GM18861 (cell line): ENCODE measurements at regions not wholly inside any gene's neighbourhood (a gene's known extent, or its start where the extent isn't known, plus 50 kb on each side); places are given as distances from the start of the nearest gene placed in this dataset.

Experiments
- ATAC-seq: cut with Tn5 transposase; IDR thresholded peaks from one replicate; pipeline ENCODE4 v1.9.1; 2021; ENCODE audit not compliant: unreplicated experiment

- ATAC-seq = no peak
These were observed 251.1 kb downstream of the IPMK start for GRCh38 chr10:58016614-58017013.

DNA sequence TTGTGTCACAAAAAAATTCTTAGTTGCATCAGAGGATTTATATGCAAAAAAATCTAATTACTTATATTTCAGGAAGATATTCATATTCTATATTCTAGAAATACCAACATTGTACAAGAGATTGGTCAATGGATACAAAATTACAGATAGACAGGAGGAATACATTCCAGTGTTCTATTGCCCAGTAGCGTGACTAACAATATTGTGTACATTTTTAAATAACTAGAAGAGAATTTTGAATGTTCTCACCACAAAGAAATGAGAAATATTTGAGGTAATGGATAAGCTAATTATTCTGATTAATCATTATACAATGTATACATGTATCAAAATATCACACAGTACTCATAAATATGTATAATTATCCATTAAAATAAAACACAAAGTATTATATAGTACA, 253.3 kb downstream of the IPMK start:
- ATAC-seq = no peak

- no peak for ATAC-seq
These were observed 254.3 kb downstream of the IPMK start for GRCh38 chr10:58013406-58013805.

- ATAC-seq = no peak
These were observed 257.5 kb downstream of the IPMK start for GRCh38 chr10:58010073-58010702.

GRCh38 chr10:58003945-58004344, 263.7 kb downstream of the IPMK start:
- ATAC-seq = no peak

DNA sequence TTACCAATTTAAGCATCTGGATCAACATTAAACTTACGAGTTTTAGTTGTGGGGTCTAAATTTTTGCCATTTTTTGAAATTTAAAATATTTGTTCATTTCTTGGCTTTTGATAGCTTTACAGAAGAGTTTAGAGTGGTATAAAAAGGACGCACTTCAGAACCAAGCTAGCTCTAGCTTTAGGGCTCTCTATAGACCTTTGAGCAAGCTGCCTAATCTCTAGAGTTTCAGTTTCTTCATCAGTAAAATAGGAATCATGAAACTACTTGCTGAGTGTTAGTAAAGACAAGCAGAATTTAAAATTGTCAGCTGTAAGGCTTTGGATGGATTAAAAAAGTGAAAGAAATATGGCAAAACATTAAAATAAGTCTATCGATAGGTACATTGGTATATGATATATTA, 266.5 kb downstream of the IPMK start:
- ATAC-seq = no peak

- ATAC-seq = no peak
These were observed 271.2 kb downstream of the IPMK start for GRCh38 chr10:57996536-57996935.

DNA sequence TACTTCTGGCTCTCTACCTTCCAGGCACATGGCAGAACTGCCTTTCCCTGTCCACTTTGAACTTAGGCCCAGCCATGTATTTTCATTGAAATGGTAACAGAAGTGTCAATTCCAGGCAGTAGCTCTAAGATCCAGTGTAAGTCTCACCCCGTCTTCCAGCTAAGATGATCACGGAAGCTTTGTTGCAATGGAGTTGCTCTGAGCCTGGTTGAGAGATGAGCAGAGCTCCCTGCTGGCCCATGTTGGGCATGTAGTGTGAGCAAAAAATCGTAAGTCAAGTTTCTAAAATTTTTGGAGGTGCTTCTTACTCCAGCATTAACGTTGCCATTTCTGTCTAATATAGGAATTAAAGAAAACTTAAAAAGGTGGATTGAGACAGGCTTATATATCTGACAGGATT, 274.4 kb downstream of the IPMK start:
- ATAC-seq = no peak

DNA sequence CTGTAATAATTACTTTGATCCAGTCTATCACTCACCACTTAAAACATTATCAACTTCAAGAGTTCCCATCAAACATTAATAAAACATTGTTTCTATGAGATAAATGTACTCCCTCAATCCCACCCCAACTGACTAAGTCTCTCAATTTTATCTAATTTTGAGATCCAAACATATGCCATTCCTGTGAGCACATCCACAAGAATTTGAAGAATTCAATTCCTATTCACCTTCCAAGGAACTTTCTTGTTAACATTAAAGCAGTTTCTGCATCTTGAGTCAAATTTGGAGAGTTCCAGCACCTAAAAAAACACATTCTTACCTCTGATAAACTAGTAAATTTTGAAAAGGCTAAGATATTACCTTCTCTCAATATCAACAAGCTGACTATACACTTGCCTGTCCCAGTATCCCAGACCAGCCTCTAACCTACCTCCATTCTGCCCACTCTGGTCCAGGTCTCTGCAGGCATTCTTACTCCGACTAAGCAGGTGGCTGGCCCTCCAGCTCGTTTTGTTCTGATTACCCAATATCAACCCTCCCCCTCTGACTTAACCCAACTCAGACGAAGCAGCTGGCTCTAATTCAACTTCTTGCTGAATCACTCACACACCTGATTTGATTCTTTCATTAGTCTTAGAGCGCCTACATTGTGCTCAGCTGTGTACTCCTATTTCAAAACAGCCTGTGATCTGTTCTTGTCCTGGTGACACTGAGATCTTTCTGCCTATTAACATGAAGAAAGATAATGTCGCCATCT, 275.2 kb downstream of the IPMK start:
- no peak for ATAC-seq

- ATAC-seq = no peak
These were observed 278.7 kb downstream of the IPMK start for GRCh38 chr10:57988964-57989363.

GRCh38 chr10:57987055-57987721, 280.5 kb downstream of the IPMK start:
- no peak for ATAC-seq

DNA sequence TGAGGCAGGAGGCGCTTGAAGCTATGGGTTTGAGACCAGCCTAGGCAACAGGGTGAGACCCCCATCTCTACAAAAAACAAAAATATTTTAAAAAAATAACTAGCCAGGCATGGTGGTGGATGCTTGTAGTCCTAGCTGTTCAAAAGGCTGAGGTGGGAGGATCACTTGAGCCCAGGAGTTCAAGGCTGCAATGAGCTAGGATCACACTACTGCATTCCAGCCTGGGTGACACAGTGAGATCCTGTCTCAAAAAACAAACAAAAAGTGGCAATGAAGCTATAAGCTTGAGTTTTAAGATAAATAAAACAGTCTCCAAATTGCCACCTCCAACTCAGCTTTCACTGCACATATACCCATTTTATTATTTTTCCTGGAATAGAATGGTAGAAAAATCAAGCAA, 281.3 kb downstream of the IPMK start:
- no peak for ATAC-seq

DNA sequence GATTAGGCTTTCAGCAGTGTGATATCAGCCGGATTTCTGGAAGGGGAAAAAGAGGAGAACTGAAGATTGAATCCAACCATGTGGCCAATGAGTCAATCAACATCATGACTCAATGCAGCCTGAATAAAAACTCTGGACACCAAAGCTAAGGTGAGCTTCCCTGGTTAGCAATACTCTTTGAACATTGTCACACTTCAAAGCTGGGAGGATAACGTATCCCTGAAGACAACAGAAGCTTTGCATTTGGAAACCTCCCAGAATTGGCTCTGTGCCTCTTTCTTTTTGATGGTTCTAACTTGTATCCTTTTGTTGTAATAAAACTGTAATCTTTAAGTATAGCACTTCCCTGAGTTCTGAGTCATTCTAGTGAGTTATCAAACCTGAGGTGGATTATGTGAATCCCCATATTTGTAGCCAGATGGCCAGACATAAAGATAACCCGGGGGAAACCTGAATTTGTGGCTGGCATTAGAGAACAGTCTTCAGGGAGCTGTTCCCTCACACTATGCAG, 284.4 kb downstream of the IPMK start:
- ATAC-seq = no peak

- ATAC-seq = no peak
These were observed 285.6 kb downstream of the IPMK start for GRCh38 chr10:57982091-57982490.

- no peak for ATAC-seq
These were observed 287.7 kb downstream of the IPMK start for GRCh38 chr10:57979956-57980355.

DNA sequence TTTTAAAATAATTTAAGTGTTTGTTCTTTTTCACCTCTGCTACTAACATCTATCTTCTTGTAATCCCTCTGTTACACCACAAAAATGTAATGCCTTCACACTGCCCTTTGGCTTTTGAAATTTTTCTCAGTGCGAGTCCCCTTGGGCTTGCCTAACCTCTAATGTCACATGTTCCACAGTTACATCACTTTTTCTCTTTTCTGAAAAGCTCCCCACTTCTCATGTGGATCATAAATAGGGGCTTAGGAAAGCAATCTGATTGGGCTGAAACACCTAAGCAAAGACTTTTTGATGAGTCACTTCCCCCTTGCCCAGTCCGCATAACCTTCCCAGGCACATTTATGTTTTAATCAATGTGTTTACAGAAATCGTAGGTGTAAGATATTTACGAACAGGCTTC, 288.2 kb downstream of the IPMK start:
- ATAC-seq = no peak

- ATAC-seq = no peak
These were observed 290.4 kb downstream of the IPMK start for GRCh38 chr10:57977262-57977661.

- no peak for ATAC-seq
These were observed 294.2 kb downstream of the IPMK start for GRCh38 chr10:57973451-57973850.

DNA sequence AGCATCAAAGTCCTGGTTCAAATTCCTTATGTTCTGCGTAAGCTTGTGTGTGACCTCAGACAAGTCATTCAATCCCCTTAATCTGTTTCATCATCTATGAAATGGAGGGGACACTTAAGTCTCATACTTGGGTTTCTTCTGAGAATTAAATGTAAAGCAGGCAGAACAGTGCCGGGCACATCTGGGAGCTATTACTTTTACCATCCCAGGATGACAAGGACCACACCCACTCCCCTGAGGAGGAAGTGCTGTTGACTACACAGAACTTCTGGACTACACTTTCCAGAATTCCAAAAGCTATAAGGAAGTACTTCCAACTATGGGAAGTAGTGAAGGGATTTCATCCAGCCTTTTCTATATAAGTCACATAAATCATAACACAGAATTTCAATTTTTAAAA, 294.9 kb downstream of the IPMK start:
- ATAC-seq = no peak

- no peak for ATAC-seq
These were observed 299.2 kb downstream of the IPMK start for GRCh38 chr10:57968328-57969016.

GRCh38 chr10:57964351-57964750, 303.3 kb downstream of the IPMK start:
- ATAC-seq = no peak
